ENCODE measurements at regions not wholly inside any gene's neighbourhood (a gene's known extent, or its start where the extent isn't known, plus 50 kb on each side); places are given as distances from the start of the nearest gene placed in this dataset.

- H3K9me3 ChIP-seq (ENCODE audit: control insufficient read depth, low read depth, low read length) = no peaks in the 10 kb centered on the region
- no peak overlapping the region for H4K8ac ChIP-seq (replicated peaks; ENCODE audit: insufficient read length, low read depth, low read length)
- H3K27ac Mint-ChIP-seq = no peak overlapping the region
- DNase-seq = no peak
- no peak overlapping the region for H2BK12ac ChIP-seq (ENCODE audit: insufficient read length, low read depth, low read length)
- H3K9me3 Mint-ChIP-seq = peaks cover 0 to 2% of the 10 kb centered on the region in 2 experiments; a peak in 2 of 5 replicates
- no peak overlapping the region for H2BK5ac ChIP-seq (ENCODE audit: insufficient read length, low read length)
- H3K56ac ChIP-seq (ENCODE audit: insufficient read length, low read depth, low read length) = no peak overlapping the region
- H3K4me1 ChIP-seq (ENCODE audit: insufficient read depth, low read length) = peaks cover 4% of the 10 kb centered on the region; the same call in 1 of the 2 replicates
- no peak overlapping the region for H2BK20ac ChIP-seq (ENCODE audit: low read depth, low read length, poor library complexity, severe bottlenecking)
- H3K23me2 ChIP-seq (ENCODE audit: insufficient read length, low read depth, low read length, poor library complexity, severe bottlenecking) = no peaks in the 10 kb centered on the region
- H3K27me3 Mint-ChIP-seq (ENCODE audit: low read depth) = no peaks in the 10 kb centered on the region; the same call in 1 of the 2 replicates
- no peak overlapping the region for H4K5ac ChIP-seq (ENCODE audit: insufficient read length, low read depth, low read length)
- H3K14ac ChIP-seq (ENCODE audit: insufficient read depth, low read length) = no peak overlapping the region
- no peak overlapping the region for H3K4me2 ChIP-seq (ENCODE audit: insufficient read depth, insufficient read length, low read length)
- no peaks in the 10 kb centered on the region for H3K27me3 ChIP-seq (ENCODE audit: insufficient read depth, low read length)
- no peak for TF ChIP-seq CTCF (conservative IDR thresholded peaks at IDR 0.05)
- no peak overlapping the region for H2AK5ac ChIP-seq (ENCODE audit: insufficient read length, low read length)
- no peaks in the 10 kb centered on the region for H4K20me1 ChIP-seq (ENCODE audit: control insufficient read depth, insufficient read depth, insufficient read length)
- no peak overlapping the region for H4K91ac ChIP-seq (ENCODE audit: insufficient read length, low read depth, low read length)
- no peak overlapping the region for H3K4ac ChIP-seq (ENCODE audit: low read depth, low read length)
- no peak overlapping the region for H3K9ac ChIP-seq (ENCODE audit: extremely low read depth, insufficient read length, low read length)
- H3K4me3 Mint-ChIP-seq = no peak overlapping the region
- no peak overlapping the region for H2AFZ ChIP-seq (ENCODE audit: low read length)
- no peak overlapping the region for H2BK15ac ChIP-seq (ENCODE audit: low read depth, low read length)
- H3K79me2 ChIP-seq (ENCODE audit: insufficient read depth, low read length) = no peaks in the 10 kb centered on the region
- H3K27ac ChIP-seq (ENCODE audit: insufficient read length, low read depth, low read length) = no peak overlapping the region
- H2BK120ac ChIP-seq (ENCODE audit: low read depth, low read length, poor library complexity, severe bottlenecking) = no peak overlapping the region
- no peak overlapping the region for H3K23ac ChIP-seq (ENCODE audit: insufficient read length, low read depth, low read length)
- no peaks in the 10 kb centered on the region for H3K79me1 ChIP-seq (ENCODE audit: insufficient read depth, low read depth, low read length, poor library complexity, severe bottlenecking)
- H3T11ph ChIP-seq (ENCODE audit: low read length) = no peak overlapping the region
- no peaks in the 10 kb centered on the region; a peak in 1 of 7 replicates for H3K36me3 Mint-ChIP-seq (ENCODE audit: insufficient read depth in 1 of 3, low read depth in 3 of 3)
- no CpG with 5 or more reads among the region's 3 CpGs for whole genome bisulfite sequencing (ENCODE audit: extremely low coverage, insufficient read length, low lambda C conversion rate)
- peaks cover 22 to 24% of the 10 kb centered on the region in 2 experiments for H3K4me1 Mint-ChIP-seq
- H3K18ac ChIP-seq (ENCODE audit: insufficient read length, low read depth, low read length) = no peak overlapping the region
These were observed 67.4 kb upstream of the BMP2 start for GRCh38 chr20:6699921-6700562.

All from H9 (cell line).